ENCODE measurements at regions not wholly inside any gene's neighbourhood (a gene's known extent, or its start where the extent isn't known, plus 50 kb on each side); places are given as distances from the start of the nearest gene placed in this dataset.
"Not testable (repeated sequence)": the region's sequence is repeated elsewhere in the genome, so short reads cannot be mapped to it uniquely, and the experiment has no call there.

- H3K9me3 ChIP-seq (ENCODE audit: low read depth, low read length), result no peaks in the 10 kb centered on the region
- H3K4me3 ChIP-seq (ENCODE audit: low read length), result no peak overlapping the region
- H3K27me3 ChIP-seq (ENCODE audit: insufficient read depth, low read length), result no peaks in the 10 kb centered on the region
- no peaks in the 10 kb centered on the region for H3K4me1 ChIP-seq (ENCODE audit: insufficient read depth, low read length)
Measured at GRCh38 chr5:18601185-18601584, 966.9 kb downstream of the TAF11L14 start.

- Histone ChIP-seq H3K9me3 (ENCODE audit: low read depth, low read length) (no peaks in the 10 kb centered on the region), H3K4me3 (ENCODE audit: low read length) (no peak overlapping the region), H3K4me1 (ENCODE audit: insufficient read depth, low read length) (no peaks in the 10 kb centered on the region), H3K27me3 (ENCODE audit: insufficient read depth, low read length) (no peaks in the 10 kb centered on the region)
Measured at GRCh38 chr5:18602402-18602801, 968.1 kb downstream of the TAF11L14 start.

GRCh38 chr5:18605186-18605585 lies 970.9 kb downstream of the TAF11L14 start:
- Histone ChIP-seq H3K4me3 (ENCODE audit: low read length) (no peak overlapping the region), H3K9me3 (ENCODE audit: low read depth, low read length) (no peaks in the 10 kb centered on the region), H3K27me3 (ENCODE audit: insufficient read depth, low read length) (no peaks in the 10 kb centered on the region), H3K4me1 (ENCODE audit: insufficient read depth, low read length) (no peaks in the 10 kb centered on the region)

GRCh38 chr5:18607570-18607969 lies 973.3 kb downstream of the TAF11L14 start:
- H3K27me3 ChIP-seq (ENCODE audit: insufficient read depth, low read length), result no peaks in the 10 kb centered on the region
- H3K9me3 ChIP-seq (ENCODE audit: low read depth, low read length), result no peaks in the 10 kb centered on the region

GRCh38 chr5:18617191-18617590 lies 982.9 kb downstream of the TAF11L14 start:
- H3K27me3 ChIP-seq (ENCODE audit: insufficient read depth, low read length); H3K4me3 ChIP-seq (ENCODE audit: low read length); H3K4me1 ChIP-seq (ENCODE audit: insufficient read depth, low read length); H3K9me3 ChIP-seq (ENCODE audit: low read depth, low read length): not testable (repeated sequence)

More at GRCh38 chr5:18607570-18607969, 973.3 kb downstream of the TAF11L14 start:
- no peak overlapping the region for H3K4me3 ChIP-seq (ENCODE audit: low read length)
- H3K4me1 ChIP-seq (ENCODE audit: insufficient read depth, low read length), result no peaks in the 10 kb centered on the region

GRCh38 chr5:18630458-18631045 lies 996.3 kb downstream of the TAF11L14 start:
- H3K9me3 ChIP-seq (ENCODE audit: low read depth, low read length), result no peaks in the 10 kb centered on the region
- H3K4me1 ChIP-seq (ENCODE audit: insufficient read depth, low read length), result no peaks in the 10 kb centered on the region
- no peaks in the 10 kb centered on the region for H3K27me3 ChIP-seq (ENCODE audit: insufficient read depth, low read length)
- no peak overlapping the region for H3K4me3 ChIP-seq (ENCODE audit: low read length)

GRCh38 chr5:18652404-18653215 lies 1018.4 kb downstream of the TAF11L14 start:
- Histone ChIP-seq H3K4me3 (ENCODE audit: low read length) (no peak overlapping the region), H3K9me3 (ENCODE audit: low read depth, low read length) (peaks cover 7% of the 10 kb centered on the region), H3K4me1 (ENCODE audit: insufficient read depth, low read length) (no peaks in the 10 kb centered on the region), H3K27me3 (ENCODE audit: insufficient read depth, low read length) (no peaks in the 10 kb centered on the region)

- no peaks in the 10 kb centered on the region for H3K4me1 ChIP-seq (ENCODE audit: insufficient read depth, low read length)
- no peaks in the 10 kb centered on the region for H3K27me3 ChIP-seq (ENCODE audit: insufficient read depth, low read length)
- H3K9me3 ChIP-seq (ENCODE audit: low read depth, low read length), result peaks cover 7% of the 10 kb centered on the region
- no peak overlapping the region for H3K4me3 ChIP-seq (ENCODE audit: low read length)
Measured at GRCh38 chr5:18653216-18653752, 1019.0 kb downstream of the TAF11L14 start.

GRCh38 chr5:18660511-18660910 lies 1026.3 kb downstream of the TAF11L14 start:
- H3K4me1 ChIP-seq (ENCODE audit: insufficient read depth, low read length), result no peaks in the 10 kb centered on the region

GRCh38 chr5:18662231-18662630 lies 1028.0 kb downstream of the TAF11L14 start:
- no peaks in the 10 kb centered on the region for H3K27me3 ChIP-seq (ENCODE audit: insufficient read depth, low read length)
- no peak overlapping the region for H3K4me3 ChIP-seq (ENCODE audit: low read length)
- no peaks in the 10 kb centered on the region for H3K9me3 ChIP-seq (ENCODE audit: low read depth, low read length)
- no peaks in the 10 kb centered on the region for H3K4me1 ChIP-seq (ENCODE audit: insufficient read depth, low read length)

More at GRCh38 chr5:18660511-18660910, 1026.3 kb downstream of the TAF11L14 start:
- H3K9me3 ChIP-seq (ENCODE audit: low read depth, low read length), result no peaks in the 10 kb centered on the region
- H3K27me3 ChIP-seq (ENCODE audit: insufficient read depth, low read length), result no peaks in the 10 kb centered on the region
- no peak overlapping the region for H3K4me3 ChIP-seq (ENCODE audit: low read length)

- not testable (repeated sequence) for H3K27me3 ChIP-seq (ENCODE audit: insufficient read depth, low read length); H3K4me3 ChIP-seq (ENCODE audit: low read length); H3K9me3 ChIP-seq (ENCODE audit: low read depth, low read length); H3K4me1 ChIP-seq (ENCODE audit: insufficient read depth, low read length)
Measured at GRCh38 chr5:18674212-18674611, 1040.0 kb downstream of the TAF11L14 start.

- Histone ChIP-seq H3K27me3 (ENCODE audit: insufficient read depth, low read length) (no peaks in the 10 kb centered on the region), H3K9me3 (ENCODE audit: low read depth, low read length) (no peaks in the 10 kb centered on the region)
Measured at GRCh38 chr5:18675041-18675440, 1040.8 kb downstream of the TAF11L14 start.

GRCh38 chr5:18686253-18686652 lies 1052.0 kb downstream of the TAF11L14 start:
- H3K4me1 ChIP-seq (ENCODE audit: insufficient read depth, low read length), result no peaks in the 10 kb centered on the region
- H3K9me3 ChIP-seq (ENCODE audit: low read depth, low read length), result no peaks in the 10 kb centered on the region
- H3K27me3 ChIP-seq (ENCODE audit: insufficient read depth, low read length), result no peaks in the 10 kb centered on the region
- no peak overlapping the region for H3K4me3 ChIP-seq (ENCODE audit: low read length)

More at GRCh38 chr5:18675041-18675440, 1040.8 kb downstream of the TAF11L14 start:
- H3K4me1 ChIP-seq (ENCODE audit: insufficient read depth, low read length), result no peaks in the 10 kb centered on the region
- H3K4me3 ChIP-seq (ENCODE audit: low read length), result no peak overlapping the region

- Histone ChIP-seq H3K27me3 (ENCODE audit: insufficient read depth, low read length) (no peaks in the 10 kb centered on the region), H3K4me1 (ENCODE audit: insufficient read depth, low read length) (no peaks in the 10 kb centered on the region), H3K4me3 (ENCODE audit: low read length) (no peak overlapping the region), H3K9me3 (ENCODE audit: low read depth, low read length) (no peaks in the 10 kb centered on the region)
Measured at GRCh38 chr5:18687429-18687828, 1053.2 kb downstream of the TAF11L14 start.

GRCh38 chr5:18699681-18700080 lies 1065.4 kb downstream of the TAF11L14 start:
- peaks cover 10% of the 10 kb centered on the region for H3K4me1 ChIP-seq (ENCODE audit: insufficient read depth, low read length)
- no peaks in the 10 kb centered on the region for H3K27me3 ChIP-seq (ENCODE audit: insufficient read depth, low read length)
- no peaks in the 10 kb centered on the region for H3K9me3 ChIP-seq (ENCODE audit: low read depth, low read length)
- no peak overlapping the region for H3K4me3 ChIP-seq (ENCODE audit: low read length)
